BLaER1 (cell line): ENCODE measurements at regions not wholly inside any gene's neighbourhood (a gene's known extent, or its start where the extent isn't known, plus 50 kb on each side); places are given as distances from the start of the nearest gene placed in this dataset.

ENCODE experiments used
- H3K27ac ChIP-seq: shearing (Covaris generic); formaldehyde crosslinking; 2 replicates; pipeline ENCODE4 v1.8.1; 2022
- H3K27me3 ChIP-seq: shearing (Covaris generic); formaldehyde crosslinking; 2 replicates; pipeline ENCODE4 v1.8.1; 2022
- H3K36me3 ChIP-seq: shearing (Covaris generic); formaldehyde crosslinking; 2 replicates; pipeline ENCODE4 v1.8.1; 2022
- H3K4me1 ChIP-seq: shearing (Covaris generic); formaldehyde crosslinking; 2 replicates; pipeline ENCODE4 v1.8.1; 2022
- H3K4me2 ChIP-seq: shearing (Covaris generic); formaldehyde crosslinking; 2 replicates; pipeline ENCODE4 v1.8.1; 2022
- H3K4me3 ChIP-seq: shearing (Covaris generic); formaldehyde crosslinking; 2 replicates; pipeline ENCODE4 v1.8.1; 2022
- H3K9ac ChIP-seq: shearing (Covaris generic); formaldehyde crosslinking; 2 replicates; pipeline ENCODE4 v1.8.1; 2022
- H3K9me3 ChIP-seq: shearing (Covaris generic); formaldehyde crosslinking; 2 replicates; pipeline ENCODE4 v1.8.1; 2022
- H4K20me1 ChIP-seq: shearing (Covaris generic); formaldehyde crosslinking; 2 replicates; pipeline ENCODE4 v1.8.1; 2022
- Cebpa-rat ChIP-seq: shearing (Covaris generic); IDR thresholded peaks from 2 replicates; pipeline ENCODE4 v1.8.1; 2022

GRCh38 chr2:150091846-150092245 lies 395.6 kb downstream of the RND3 start:
- Histone ChIP-seq H3K4me2 (no peak overlapping the region), H3K27ac (no peak overlapping the region), H3K4me3 (no peak overlapping the region), H3K4me1 (no peaks in the 10 kb centered on the region), H3K36me3 (no peaks in the 10 kb centered on the region), H3K27me3 (no peaks in the 10 kb centered on the region; the same call in 1 of the 2 replicates), H3K9me3 (no peaks in the 10 kb centered on the region), H3K9ac (no peak overlapping the region), H4K20me1 (no peaks in the 10 kb centered on the region)
- TF ChIP-seq Cebpa-rat: no peak

- Histone ChIP-seq H3K4me2 (no peak overlapping the region), H4K20me1 (no peaks in the 10 kb centered on the region), H3K4me3 (no peak overlapping the region), H3K27me3 (no peaks in the 10 kb centered on the region; the same call in 1 of the 2 replicates), H3K36me3 (no peaks in the 10 kb centered on the region), H3K9me3 (no peaks in the 10 kb centered on the region; the same call in 1 of the 2 replicates), H3K4me1 (no peaks in the 10 kb centered on the region), H3K9ac (no peak overlapping the region), H3K27ac (no peak overlapping the region)
- no peak for TF ChIP-seq Cebpa-rat
Measured at GRCh38 chr2:150090031-150090430, 397.4 kb downstream of the RND3 start.

GRCh38 chr2:150088538-150088937 lies 398.9 kb downstream of the RND3 start:
- H3K4me2 ChIP-seq: no peak overlapping the region
- TF ChIP-seq Cebpa-rat: no peak

GRCh38 chr2:150085478-150085877 lies 402.0 kb downstream of the RND3 start:
- Histone ChIP-seq H3K4me1 (peaks cover 1% of the 10 kb centered on the region), H3K4me3 (no peak overlapping the region), H3K27me3 (no peaks in the 10 kb centered on the region), H3K9me3 (no peaks in the 10 kb centered on the region; the same call in 1 of the 2 replicates), H3K4me2 (no peak overlapping the region), H4K20me1 (no peaks in the 10 kb centered on the region), H3K9ac (no peak overlapping the region), H3K27ac (no peak overlapping the region), H3K36me3 (no peaks in the 10 kb centered on the region)
- no peak for TF ChIP-seq Cebpa-rat

More at GRCh38 chr2:150088538-150088937, 398.9 kb downstream of the RND3 start:
- Histone ChIP-seq H4K20me1 (no peaks in the 10 kb centered on the region), H3K27me3 (no peaks in the 10 kb centered on the region; the same call in 1 of the 2 replicates), H3K36me3 (no peaks in the 10 kb centered on the region), H3K9me3 (no peaks in the 10 kb centered on the region; the same call in 1 of the 2 replicates), H3K27ac (no peak overlapping the region), H3K9ac (no peak overlapping the region), H3K4me3 (no peak overlapping the region), H3K4me1 (no peaks in the 10 kb centered on the region)

- H3K9me3 ChIP-seq: no peaks in the 10 kb centered on the region; the same call in 1 of the 2 replicates
- no peak for TF ChIP-seq Cebpa-rat
- no peaks in the 10 kb centered on the region for H3K27me3 ChIP-seq
- peaks cover 11% of the 10 kb centered on the region for H3K4me1 ChIP-seq
- H3K9ac ChIP-seq: no peak overlapping the region
- no peak overlapping the region for H3K4me3 ChIP-seq
- H4K20me1 ChIP-seq: no peaks in the 10 kb centered on the region
- H3K4me2 ChIP-seq: no peak overlapping the region
- no peaks in the 10 kb centered on the region for H3K36me3 ChIP-seq
- H3K27ac ChIP-seq: no peak overlapping the region
Measured at GRCh38 chr2:150081775-150082481, 405.5 kb downstream of the RND3 start.

- no peak overlapping the region for H3K9ac ChIP-seq
- H3K4me1 ChIP-seq: peaks cover 18% of the 10 kb centered on the region
- H3K9me3 ChIP-seq: no peaks in the 10 kb centered on the region
- H3K4me2 ChIP-seq: no peak overlapping the region
- no peaks in the 10 kb centered on the region for H4K20me1 ChIP-seq
- no peaks in the 10 kb centered on the region for H3K36me3 ChIP-seq
- no peak for TF ChIP-seq Cebpa-rat
- H3K4me3 ChIP-seq: no peak overlapping the region
- H3K27me3 ChIP-seq: no peaks in the 10 kb centered on the region
- H3K27ac ChIP-seq: no peak overlapping the region
Measured at GRCh38 chr2:150076281-150076680, 411.2 kb downstream of the RND3 start.

GRCh38 chr2:150075831-150076230 lies 411.6 kb downstream of the RND3 start:
- no peak overlapping the region for H3K4me3 ChIP-seq
- no peaks in the 10 kb centered on the region for H3K9me3 ChIP-seq
- H3K9ac ChIP-seq: no peak overlapping the region
- no peak overlapping the region for H3K27ac ChIP-seq
- H3K36me3 ChIP-seq: no peaks in the 10 kb centered on the region
- H3K27me3 ChIP-seq: no peaks in the 10 kb centered on the region
- H4K20me1 ChIP-seq: no peaks in the 10 kb centered on the region
- peaks cover 18% of the 10 kb centered on the region for H3K4me1 ChIP-seq
- H3K4me2 ChIP-seq: no peak overlapping the region
- no peak for TF ChIP-seq Cebpa-rat

GRCh38 chr2:150066490-150066889 lies 421.0 kb downstream of the RND3 start:
- Histone ChIP-seq H4K20me1 (no peaks in the 10 kb centered on the region), H3K27me3 (no peaks in the 10 kb centered on the region), H3K4me1 (peaks cover 14% of the 10 kb centered on the region), H3K4me2 (no peak overlapping the region), H3K9ac (no peak overlapping the region), H3K36me3 (no peaks in the 10 kb centered on the region), H3K4me3 (no peak overlapping the region), H3K9me3 (no peaks in the 10 kb centered on the region), H3K27ac (no peak overlapping the region)
- TF ChIP-seq Cebpa-rat: no peak

- TF ChIP-seq Cebpa-rat: no peak
- H3K4me2 ChIP-seq: no peak overlapping the region
- no peaks in the 10 kb centered on the region for H3K27me3 ChIP-seq
- H3K27ac ChIP-seq: no peak overlapping the region
- H3K4me3 ChIP-seq: no peak overlapping the region
- H3K9ac ChIP-seq: no peak overlapping the region
- peaks cover 14% of the 10 kb centered on the region for H3K4me1 ChIP-seq
- H3K9me3 ChIP-seq: no peaks in the 10 kb centered on the region
- H3K36me3 ChIP-seq: no peaks in the 10 kb centered on the region
- H4K20me1 ChIP-seq: no peaks in the 10 kb centered on the region
Measured at GRCh38 chr2:150063931-150064548, 423.4 kb downstream of the RND3 start.

GRCh38 chr2:150063432-150063889 lies 424.0 kb downstream of the RND3 start:
- H3K4me2 ChIP-seq: 0 out of 2 replicates have a peak overlapping the region, but pooled peaks have one; percentile 41
- no peak overlapping the region for H3K27ac ChIP-seq

More at GRCh38 chr2:150063432-150063889, 424.0 kb downstream of the RND3 start:
- H3K9me3 ChIP-seq: no peaks in the 10 kb centered on the region
- H3K36me3 ChIP-seq: no peaks in the 10 kb centered on the region
- no peaks in the 10 kb centered on the region for H3K27me3 ChIP-seq
- H3K9ac ChIP-seq: no peak overlapping the region
- peaks cover 14% of the 10 kb centered on the region for H3K4me1 ChIP-seq
- TF ChIP-seq Cebpa-rat: no peak
- H3K4me3 ChIP-seq: no peak overlapping the region
- H4K20me1 ChIP-seq: no peaks in the 10 kb centered on the region
